HG02870 (cell line): ENCODE measurements at regions not wholly inside any gene's neighbourhood (a gene's known extent, or its start where the extent isn't known, plus 50 kb on each side); places are given as distances from the start of the nearest gene placed in this dataset.
"Not testable (repeated sequence)": the region's sequence is repeated elsewhere in the genome, so short reads cannot be mapped to it uniquely, and the experiment has no call there.

Experiments used
- ATAC-seq: cut with Tn5 transposase; IDR thresholded peaks from one replicate; pipeline ENCODE4 v1.9.1; 2021; ENCODE audit warnings: mild to moderate bottlenecking, moderate library complexity; ENCODE audit not compliant: unreplicated experiment

DNA sequence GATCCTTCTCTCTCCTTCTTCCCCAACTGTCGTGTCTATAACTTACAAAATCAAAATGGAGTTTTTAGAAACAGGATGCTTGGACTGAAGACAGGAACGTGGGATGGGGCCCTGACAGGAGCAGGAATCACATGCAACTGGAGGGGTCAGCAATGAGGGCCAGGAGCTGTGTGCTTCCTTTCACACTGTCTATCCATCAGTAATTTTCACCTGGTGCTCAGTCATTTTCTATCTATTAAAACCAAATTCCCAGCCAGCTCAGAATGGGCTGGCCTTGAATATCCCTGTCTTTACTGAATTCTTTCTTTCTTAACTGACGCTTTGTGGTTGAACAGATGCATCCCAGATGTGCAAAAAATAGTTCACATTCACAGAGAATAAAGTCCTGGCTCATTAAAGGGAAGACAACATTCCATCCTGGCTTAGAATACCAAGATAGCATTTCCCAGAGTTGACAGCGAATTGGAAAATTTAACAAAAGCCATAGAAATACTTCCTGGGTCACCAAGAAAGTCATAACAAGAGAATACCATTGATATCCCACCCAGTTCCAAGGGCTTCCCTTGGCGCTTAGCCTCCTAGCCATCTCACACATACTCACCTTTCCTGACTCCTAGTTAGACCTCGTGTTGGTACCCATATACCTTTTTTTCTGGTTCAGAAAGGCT, 588.1 kb downstream of the TTLL7 start:
- not testable (repeated sequence) for ATAC-seq

DNA sequence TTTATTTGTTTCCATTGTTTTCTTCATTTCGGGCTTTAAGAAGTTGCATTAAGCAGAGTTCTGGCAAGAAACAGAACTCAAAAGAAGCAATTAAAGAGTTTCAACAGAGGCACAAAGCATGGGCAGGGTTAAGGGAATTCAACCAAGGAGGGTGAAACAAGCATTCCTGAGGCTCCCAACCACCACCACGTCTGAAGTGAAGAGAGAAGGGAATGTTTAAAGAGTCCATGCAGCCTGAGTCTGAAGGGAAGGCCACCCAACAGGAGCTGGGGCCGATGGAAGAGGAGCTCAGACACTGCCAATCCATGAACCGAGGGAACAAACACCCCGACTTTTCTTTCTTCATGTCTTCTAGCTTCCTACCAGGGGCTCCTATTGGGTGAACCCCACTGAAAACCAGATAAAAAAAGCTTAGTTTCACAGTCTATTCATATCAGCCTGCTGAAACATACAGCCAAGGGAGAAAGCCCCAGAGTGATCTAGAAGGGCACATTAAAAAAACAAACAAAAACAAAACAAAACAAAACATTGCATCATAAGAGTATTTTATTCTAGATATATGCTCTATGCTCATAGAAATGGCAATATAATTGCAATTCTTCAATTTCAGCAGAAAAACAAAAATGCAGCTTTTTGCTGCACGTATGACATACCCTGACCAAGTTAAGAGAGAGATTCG, 592.1 kb downstream of the TTLL7 start:
- peak; percentile 30 for ATAC-seq

DNA sequence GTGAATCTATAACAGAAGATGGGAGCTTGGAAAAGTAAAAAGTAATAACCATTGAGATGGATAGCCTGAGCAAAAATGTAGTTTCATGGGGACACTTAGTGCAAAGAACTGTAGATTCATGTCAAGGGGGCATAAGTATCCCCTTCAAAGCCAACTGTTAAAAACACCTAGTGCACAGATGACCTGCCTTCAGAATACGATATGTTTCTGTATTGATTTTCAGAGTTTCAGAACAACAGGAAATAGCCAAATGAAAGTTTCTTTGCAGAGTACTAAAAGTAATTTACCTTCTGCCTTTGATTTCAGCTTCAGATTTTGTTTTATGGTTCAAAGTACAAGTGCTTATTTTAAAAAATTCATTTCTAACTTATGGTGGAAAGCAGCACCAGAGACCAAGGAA, 593.1 kb downstream of the TTLL7 start:
- ATAC-seq: peak; percentile 54

DNA sequence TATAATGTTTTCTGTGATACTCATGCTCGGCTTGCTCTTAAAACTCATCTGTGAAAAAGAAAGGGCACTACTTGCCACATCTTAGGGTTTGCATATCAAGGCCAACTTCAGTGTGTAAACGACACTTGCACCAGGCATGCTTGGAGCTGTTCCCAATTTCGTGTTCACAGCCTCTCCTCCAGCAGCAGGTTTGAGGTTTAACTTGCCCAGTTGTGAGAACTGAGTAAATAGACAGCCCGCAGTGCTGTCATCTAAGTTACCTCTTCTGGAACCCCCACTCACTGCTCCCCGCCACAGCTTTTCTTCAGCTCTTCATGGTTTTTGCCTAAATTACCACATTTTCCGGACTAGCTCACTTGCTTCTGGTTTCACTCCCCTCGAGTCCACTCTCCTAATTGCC, 595.4 kb downstream of the TTLL7 start:
- peak; percentile 36 for ATAC-seq

DNA sequence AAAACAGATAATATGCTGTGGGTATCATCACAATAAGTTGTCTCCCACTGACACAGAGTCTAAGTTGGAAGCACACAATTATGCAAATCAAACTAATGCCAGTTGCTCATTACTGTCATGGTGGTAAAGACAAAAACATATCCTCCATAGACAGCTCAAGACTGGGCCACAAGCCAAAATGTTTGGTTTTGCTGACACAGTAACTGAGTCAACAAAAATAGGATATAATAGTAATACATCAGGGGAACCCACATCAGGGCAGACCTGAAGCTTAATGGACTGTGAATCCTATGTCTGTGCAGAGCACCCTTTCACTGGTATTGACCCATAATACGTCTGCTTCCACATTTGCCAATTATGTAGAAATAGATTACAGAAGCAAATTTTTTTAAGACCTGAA, 597.8 kb downstream of the TTLL7 start:
- not testable (repeated sequence) for ATAC-seq

DNA sequence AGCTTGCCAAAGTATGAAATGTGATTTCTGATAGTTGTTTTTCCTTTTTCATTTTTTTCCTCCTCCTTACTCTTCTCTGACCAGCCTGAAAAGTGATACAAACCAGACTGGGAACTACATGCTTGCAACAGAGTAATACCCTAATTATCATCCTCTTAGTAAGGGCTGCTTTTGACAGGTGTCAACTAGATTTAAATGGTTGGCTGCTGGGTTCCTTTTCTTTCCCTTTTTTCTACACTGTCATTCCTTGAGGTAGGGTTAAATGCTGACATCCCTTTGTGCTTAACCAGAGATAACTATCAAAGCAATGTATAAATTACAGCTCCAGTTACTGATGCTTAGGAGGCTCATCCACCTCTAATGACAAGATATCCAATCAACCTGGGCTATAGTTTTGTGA, 598.8 kb downstream of the TTLL7 start:
- not testable (repeated sequence) for ATAC-seq

DNA sequence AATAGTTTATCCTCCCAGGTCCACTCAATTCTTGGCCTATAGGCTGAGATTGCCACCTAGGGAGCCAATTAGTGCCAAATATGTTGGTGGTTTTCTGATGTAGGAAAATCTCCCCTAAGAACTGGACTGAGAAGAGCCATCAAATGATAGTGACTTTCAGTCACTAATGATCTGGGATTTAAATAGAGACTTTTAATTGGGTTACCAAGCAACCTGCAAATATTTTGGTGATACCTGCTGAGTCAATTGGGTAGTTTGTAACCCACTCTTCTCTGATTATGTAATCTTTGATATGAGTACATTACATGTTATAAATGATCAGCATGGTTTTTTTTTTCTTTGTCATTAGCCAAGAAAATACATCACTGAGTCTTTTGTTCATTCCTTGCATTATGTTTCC, 600.8 kb downstream of the TTLL7 start:
- peak; percentile 46 for ATAC-seq

DNA sequence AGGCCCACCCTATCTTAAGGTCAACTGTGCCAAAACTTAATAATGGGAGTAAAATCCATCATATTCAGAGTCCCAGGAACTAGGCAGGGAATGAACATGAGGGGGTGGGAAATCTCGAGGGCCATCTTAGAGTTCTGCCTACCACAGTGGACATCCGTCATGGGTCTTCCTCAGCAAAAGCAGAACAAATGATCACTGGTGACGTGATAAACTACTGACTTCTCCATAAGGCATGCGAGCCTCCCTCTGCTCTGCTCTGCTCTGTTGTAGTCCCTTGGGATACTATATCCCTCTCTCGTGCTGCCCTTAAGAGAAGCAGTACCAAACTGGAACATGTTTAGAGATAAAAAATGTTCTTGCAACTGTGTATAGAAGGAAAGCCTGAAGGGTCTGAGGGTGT, 603.8 kb downstream of the TTLL7 start:
- not testable (repeated sequence) for ATAC-seq

DNA sequence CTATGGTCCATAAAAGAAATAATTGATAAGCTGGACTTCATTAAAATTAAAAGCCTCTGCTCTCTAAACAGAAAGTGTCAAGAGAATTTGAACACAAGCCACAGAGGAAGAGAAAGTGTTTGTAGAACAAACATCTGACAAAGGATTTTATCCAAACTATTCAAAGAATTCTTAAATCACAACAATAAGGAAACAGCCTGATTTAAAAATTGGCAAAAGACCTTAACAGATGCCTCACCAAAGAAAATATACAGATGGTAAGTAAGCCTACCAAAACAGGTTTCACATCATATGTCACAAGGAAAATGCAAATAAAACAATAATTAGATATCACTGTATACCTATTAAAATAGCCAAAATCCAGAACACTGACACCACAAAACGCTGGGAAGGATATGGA, 612.0 kb downstream of the TTLL7 start:
- ATAC-seq: not testable (repeated sequence)

DNA sequence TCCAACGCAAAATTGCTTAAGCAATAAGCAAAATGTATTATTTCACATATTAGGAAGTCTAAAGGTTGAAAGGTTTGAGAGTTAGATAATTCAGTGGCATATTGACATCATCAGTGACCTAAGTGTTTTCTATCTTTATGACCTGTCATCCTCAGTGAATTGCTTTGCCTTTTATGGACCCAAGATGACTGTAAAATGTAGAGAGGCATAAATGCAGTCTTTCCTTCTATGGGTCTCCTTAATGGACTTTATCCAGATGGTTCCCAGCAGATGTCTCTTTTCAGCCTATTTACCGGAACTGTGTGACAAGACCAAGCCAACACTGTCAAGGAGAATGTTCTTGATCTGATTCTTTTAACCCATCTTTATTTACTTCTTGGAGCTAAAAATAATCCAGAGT, 615.8 kb downstream of the TTLL7 start:
- not testable (repeated sequence) for ATAC-seq

DNA sequence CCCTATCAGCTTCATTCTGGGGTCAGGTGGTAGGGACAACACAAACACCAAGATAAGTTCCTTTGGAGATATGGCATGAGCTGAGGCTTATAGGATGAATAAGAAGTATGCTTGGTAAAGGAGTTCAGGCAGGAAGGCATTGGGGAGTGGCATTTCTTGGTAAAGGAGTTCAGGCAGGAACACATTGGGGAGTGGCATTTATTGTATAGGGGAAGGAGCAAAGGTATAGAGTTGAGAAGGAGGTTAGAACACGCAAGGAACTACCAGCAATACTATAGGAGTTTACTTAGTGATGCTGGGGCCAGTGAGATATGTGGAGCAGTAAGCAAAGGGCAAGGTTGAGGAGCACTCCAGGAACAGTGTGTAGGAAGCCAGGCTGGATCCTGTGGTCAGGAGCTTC, 625.9 kb downstream of the TTLL7 start:
- not testable (repeated sequence) for ATAC-seq

DNA sequence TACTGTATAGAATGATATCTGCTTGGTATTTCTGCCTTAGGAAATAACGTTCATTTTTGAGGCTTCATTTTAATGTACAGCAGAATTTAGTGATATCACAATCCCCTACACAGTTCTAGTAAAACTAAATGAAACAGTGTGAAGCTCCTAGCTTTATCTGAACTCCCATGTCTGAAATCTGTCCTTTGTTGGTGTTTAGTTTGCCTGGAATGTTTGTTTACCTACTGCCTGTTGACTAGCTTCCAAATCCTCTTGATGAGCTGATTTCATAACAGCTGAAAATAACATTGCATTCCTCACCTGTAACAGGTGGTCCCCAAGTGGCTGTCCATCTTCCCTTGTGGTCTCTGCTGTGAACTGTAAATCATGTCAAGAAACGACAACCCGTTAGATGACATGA, 629.1 kb downstream of the TTLL7 start:
- not testable (repeated sequence) for ATAC-seq

DNA sequence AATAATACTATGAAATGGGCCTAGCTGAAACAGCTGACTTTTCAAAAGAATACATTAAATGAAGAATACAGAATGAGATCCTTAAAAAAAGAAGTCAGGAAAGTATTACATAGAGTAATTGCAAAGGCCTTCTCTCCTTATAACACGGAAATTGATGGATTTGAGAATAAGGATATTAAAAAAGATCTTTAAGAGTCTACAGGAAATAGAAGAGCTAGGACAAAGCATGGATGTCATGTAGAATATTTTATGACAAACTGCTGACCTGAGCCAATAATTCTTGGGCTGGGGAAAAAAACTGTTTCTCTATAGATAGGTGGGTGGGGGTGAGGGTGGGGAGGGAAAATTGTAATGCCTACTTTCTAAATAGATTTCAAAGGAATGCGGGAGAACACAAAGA, 633.6 kb downstream of the TTLL7 start:
- not testable (repeated sequence) for ATAC-seq

DNA sequence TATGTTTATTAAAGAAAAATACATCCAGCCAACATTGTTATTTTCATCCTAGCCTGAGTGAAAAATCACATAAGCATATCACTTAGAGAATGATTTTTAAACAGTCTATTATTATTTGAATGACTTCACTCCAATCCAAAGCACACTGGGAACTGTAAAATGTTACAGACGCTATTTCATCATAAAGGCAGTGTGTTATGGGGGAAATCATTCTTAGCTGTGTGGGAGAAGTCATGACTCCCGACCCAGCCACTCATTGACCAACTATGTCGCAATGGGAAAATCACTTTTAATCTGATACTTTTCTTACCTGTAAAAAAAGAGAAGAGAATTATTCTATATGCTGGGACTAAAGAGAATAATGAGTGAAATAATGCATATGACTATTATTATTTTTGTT, 653.6 kb downstream of the TTLL7 start:
- ATAC-seq: not testable (repeated sequence)

DNA sequence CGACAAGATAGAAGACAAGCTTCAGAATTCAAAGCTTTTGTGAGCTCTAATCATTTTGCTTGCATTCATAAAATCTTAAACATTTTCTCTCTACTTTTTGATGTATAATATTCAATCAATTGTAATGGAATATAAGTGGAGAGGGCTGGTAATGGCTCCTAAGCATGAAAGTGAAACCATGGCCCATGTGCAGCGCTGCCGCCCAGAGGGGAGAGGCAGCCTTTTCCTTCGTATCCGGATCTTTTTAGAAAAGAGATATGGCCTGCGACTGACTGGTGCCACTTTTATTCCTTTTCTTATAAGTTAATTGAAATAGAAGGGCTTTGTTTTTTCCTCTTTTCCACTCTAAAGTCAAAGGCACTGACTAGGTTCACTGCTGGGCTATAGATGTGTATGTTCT, 655.2 kb downstream of the TTLL7 start:
- not testable (repeated sequence) for ATAC-seq

DNA sequence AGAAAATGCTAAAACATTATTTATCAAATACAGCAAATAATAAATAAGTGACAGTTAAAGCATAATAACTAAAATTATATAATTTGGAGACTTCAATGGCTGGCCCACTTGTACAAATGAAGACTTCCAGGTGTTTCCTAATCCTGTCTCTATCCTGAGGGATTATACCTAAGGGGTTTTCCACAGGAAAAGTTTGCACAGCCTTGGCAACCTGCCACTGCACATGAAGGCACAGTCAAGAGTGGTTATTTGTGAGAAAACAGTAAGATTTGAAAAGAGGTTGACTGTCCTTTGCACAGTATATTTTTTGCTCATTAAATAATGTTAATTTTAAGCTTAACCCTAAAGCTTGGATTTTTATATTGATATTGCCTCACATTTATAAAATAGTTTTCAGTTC, 655.9 kb downstream of the TTLL7 start:
- ATAC-seq: not testable (repeated sequence)

DNA sequence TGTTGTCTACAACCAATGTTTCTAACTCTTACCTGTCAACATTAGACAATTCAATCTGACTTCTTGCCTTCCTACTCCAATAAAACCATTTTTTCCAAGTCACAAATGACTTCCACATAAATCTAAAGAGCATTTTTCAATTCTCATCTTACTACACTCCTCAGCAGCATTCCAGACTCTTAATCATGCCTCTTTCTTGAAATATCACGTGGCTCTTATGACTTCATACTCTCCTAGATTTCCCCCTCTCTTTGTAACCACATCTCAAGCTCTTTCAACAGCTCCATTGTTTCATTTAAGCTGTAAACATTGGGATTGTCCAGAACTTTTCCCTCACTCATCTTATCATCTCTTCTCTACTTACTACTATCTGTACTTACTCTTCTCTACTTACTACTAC, 666.6 kb downstream of the TTLL7 start:
- not testable (repeated sequence) for ATAC-seq

DNA sequence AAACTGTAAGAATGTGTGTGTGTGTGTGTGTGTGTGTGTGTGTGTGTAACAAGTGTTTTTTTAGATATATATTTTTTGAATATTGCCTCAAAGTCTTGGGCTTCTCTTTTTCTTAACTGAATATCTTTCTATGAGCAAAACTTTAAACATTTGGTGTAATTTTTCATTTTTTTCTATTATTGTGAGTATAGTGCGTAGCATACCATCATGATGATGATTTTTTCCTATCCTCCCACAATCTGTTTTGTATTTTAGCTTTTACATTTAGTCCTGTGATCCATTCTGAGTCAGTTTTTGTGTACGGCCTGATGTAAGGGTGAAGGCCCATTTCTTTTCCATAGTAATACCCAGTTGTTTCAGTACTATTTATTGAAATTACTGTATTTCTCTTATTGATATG, 680.6 kb downstream of the TTLL7 start:
- no peak for ATAC-seq

DNA sequence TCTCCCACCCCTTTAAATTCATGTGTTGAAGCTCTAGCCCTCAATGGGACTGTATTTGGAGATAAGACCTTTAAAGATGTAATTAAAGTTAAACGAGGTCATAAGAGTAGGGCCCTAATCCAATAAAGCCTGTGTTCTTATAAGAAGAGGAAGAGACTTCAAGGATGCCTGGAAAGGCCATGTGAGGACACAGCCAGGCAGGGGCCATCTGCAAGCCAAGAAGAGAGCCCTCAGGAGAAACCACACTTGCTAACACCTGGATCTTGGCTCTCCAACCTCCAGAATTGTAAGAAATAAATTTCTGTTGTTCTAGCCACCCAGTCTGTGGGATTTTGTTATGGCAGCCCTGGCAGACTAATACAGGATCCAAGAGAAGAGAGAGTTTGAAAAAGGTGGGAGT, 683.5 kb downstream of the TTLL7 start:
- ATAC-seq: not testable (repeated sequence)

DNA sequence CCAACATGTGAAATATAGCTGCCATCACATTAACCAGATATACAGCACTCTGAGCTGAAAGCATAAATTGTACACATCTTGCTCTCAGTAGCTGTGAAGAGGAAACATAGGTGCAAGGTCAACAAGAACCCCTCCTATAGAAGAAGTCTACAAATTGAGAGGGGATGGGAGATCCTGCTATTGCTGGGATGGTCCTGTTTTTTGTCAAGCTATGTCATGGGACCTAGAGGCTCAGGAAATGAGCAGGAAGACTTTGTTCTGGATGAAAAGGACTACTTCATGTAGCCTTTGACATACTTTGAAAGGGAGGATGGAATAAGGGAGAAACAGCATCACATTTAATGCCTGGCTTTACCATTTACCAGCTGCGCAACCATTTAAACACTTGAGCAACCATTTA, 688.8 kb downstream of the TTLL7 start:
- not testable (repeated sequence) for ATAC-seq

DNA sequence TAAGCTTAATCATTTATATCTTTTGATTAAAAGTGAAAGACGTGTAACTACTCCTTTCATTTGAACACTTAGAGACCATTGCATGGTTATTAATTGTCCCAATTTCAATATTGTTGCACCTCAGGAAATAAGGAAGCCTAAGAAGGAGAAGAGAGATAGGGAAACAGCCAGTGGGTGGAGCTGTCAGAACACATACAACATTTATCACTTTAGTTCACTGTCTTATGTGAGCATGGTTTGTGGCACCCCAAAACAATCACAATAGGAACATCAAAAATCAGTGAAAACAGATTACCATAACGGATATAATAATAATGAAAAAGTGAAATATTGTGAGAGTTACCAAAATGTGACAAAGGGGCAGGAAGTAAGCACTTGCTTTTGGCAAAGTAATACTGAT, 689.9 kb downstream of the TTLL7 start:
- ATAC-seq: not testable (repeated sequence)

DNA sequence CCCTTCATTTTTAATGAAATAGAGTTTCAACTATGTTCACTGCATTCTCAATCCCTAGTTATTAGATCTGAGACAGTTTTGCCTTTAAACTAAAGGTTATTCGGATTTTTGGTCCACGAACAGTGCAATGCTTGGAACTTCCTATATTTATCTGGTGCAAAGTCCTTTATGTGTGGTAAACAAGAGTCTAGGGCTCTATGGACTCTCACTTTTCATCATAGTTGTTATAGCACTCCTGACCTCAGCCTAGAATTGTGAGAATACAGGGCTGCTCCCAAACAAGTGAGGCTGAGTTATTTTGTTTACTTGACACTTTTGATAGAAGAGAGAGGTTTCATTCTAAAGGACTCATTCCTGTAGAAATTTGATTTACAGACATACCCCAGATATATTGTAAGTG, 692.1 kb downstream of the TTLL7 start:
- ATAC-seq: not testable (repeated sequence)

DNA sequence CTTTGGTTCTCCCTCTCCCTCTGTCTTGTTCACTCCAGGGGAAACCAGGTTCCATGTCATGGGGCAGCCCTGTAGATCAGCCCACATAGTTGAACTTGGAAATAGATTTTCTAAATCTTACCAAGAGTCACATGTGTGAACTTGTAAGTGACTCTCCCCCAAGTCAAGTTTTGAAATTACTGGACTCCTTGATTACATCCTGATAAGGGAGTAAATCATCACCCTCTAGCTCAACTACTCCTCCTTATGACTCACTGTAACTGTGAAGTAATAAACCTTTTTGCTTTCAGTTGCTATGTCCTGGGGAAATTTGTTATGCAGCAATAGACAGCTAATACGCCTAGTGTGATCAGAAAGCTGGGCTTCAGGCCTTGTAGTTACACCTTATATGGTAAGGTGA, 703.3 kb downstream of the TTLL7 start:
- ATAC-seq: not testable (repeated sequence)
